ENCODE measurements at regions not wholly inside any gene's neighbourhood (a gene's known extent, or its start where the extent isn't known, plus 50 kb on each side); places are given as distances from the start of the nearest gene placed in this dataset.

- in situ Hi-C loops (cut with HindIII; ENCODE audit: low pct_unique_long_range_greater_than_20kb, low sequenced_read_pairs), result no loop called here
- no peak for TF ChIP-seq JUND (IDR thresholded peaks at IDR 0.05; ENCODE audit: low read depth)
- no peak for DNase-seq (ENCODE audit: low read depth in 1 of 2, low spot score in 1 of 2)
Measured at GRCh38 chr18:78150590-78150989, 829.0 kb upstream of the SALL3 start.

DNA sequence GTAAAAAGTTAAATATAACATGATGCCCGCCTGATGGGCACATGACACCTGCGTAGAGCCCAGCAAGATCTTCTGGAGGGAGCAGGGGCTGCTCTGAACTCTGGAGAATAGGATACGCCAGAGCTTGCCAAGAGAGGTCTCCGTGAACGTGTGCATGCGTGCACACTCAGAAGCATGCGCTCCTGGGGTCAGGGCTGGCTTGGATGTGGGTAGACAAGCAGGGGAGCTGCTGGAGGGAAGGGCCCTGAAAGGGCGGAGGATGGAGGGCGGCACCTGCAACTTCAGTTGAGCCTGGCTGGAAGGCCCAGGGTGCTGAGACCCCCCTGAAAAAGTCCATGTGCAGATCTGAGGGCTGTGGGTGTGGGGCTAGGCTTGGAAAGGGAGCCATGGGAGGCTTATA lies 828.4 kb upstream of the SALL3 start:
- in situ Hi-C loops (cut with HindIII; ENCODE audit: low pct_unique_long_range_greater_than_20kb, low sequenced_read_pairs), result no loop called here
- no peak for TF ChIP-seq JUND (IDR thresholded peaks at IDR 0.05; ENCODE audit: low read depth)
- no peak for DNase-seq (ENCODE audit: low read depth in 1 of 2, low spot score in 1 of 2)

- in situ Hi-C loops (cut with HindIII; ENCODE audit: low pct_unique_long_range_greater_than_20kb, low sequenced_read_pairs), result no loop called here
- no peak for DNase-seq (ENCODE audit: low read depth in 1 of 2, low spot score in 1 of 2)
- TF ChIP-seq JUND (IDR thresholded peaks at IDR 0.05; ENCODE audit: low read depth), result no peak
Measured at GRCh38 chr18:78151948-78152725, 827.5 kb upstream of the SALL3 start.

DNA sequence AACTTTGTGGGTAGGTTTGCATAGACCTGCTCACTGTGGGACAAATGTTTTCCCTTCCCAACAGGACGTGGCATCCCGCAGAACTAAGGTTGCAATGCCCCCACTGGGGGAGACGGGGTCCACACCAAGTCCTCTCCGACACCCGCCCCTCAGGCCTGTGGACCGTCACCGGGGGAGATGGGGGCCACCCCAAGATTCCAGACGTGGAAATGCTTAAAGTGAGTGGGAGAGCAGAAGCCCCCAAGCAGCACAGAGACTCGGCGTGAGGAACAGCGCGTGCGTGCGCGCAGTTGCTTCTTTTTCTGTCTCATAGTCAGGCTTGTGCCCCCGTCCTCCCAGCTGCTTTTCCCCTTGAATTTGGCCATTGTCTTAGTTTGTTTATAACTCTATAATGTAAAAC lies 826.3 kb upstream of the SALL3 start:
- in situ Hi-C loops (cut with HindIII; ENCODE audit: low pct_unique_long_range_greater_than_20kb, low sequenced_read_pairs), result no loop called here
- no peak for TF ChIP-seq JUND (IDR thresholded peaks at IDR 0.05; ENCODE audit: low read depth)
- no peak for DNase-seq (ENCODE audit: low read depth in 1 of 2, low spot score in 1 of 2)

- in situ Hi-C loops (cut with HindIII; ENCODE audit: low pct_unique_long_range_greater_than_20kb, low sequenced_read_pairs), result no loop called here
- TF ChIP-seq JUND (IDR thresholded peaks at IDR 0.05; ENCODE audit: low read depth), result no peak
- no peak for DNase-seq (ENCODE audit: low read depth in 1 of 2, low spot score in 1 of 2)
Measured at GRCh38 chr18:78154444-78154843, 825.2 kb upstream of the SALL3 start.

DNA sequence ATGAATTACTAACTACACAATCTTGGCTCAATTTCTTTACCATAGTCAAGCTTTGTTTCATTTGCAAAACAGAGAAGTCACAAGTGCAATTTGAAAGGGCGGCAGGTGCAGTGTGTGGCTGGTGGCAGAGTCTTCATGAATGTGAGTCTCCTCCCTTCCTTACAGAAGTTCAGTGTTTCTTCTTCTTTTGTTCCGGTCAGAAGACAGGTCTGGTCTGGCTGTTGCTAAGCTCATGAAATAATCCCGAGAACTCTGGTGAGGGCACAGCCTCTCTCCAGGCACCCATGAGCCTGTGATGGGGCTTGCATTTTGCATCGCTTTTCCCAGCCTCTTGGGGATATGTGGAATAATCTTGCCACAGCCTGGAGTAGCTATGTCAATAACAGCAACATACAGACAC lies 824.8 kb upstream of the SALL3 start:
- no peak for DNase-seq (ENCODE audit: low read depth in 1 of 2, low spot score in 1 of 2)
- in situ Hi-C loops (cut with HindIII; ENCODE audit: low pct_unique_long_range_greater_than_20kb, low sequenced_read_pairs), result no loop called here
- no peak for TF ChIP-seq JUND (IDR thresholded peaks at IDR 0.05; ENCODE audit: low read depth)

GRCh38 chr18:78156466-78156865 lies 823.2 kb upstream of the SALL3 start:
- no peak for DNase-seq (ENCODE audit: low read depth in 1 of 2, low spot score in 1 of 2)
- TF ChIP-seq JUND (IDR thresholded peaks at IDR 0.05; ENCODE audit: low read depth), result no peak
- in situ Hi-C loops (cut with HindIII; ENCODE audit: low pct_unique_long_range_greater_than_20kb, low sequenced_read_pairs), result no loop called here

- in situ Hi-C loops (cut with HindIII; ENCODE audit: low pct_unique_long_range_greater_than_20kb, low sequenced_read_pairs), result no loop called here
- no peak for TF ChIP-seq JUND (IDR thresholded peaks at IDR 0.05; ENCODE audit: low read depth)
Measured at GRCh38 chr18:78158943-78159342, 820.7 kb upstream of the SALL3 start.

GRCh38 chr18:78159397-78159796 lies 820.2 kb upstream of the SALL3 start:
- DNase-seq (ENCODE audit: low read depth in 1 of 2, low spot score in 1 of 2), result no peak
- in situ Hi-C loops (cut with HindIII; ENCODE audit: low pct_unique_long_range_greater_than_20kb, low sequenced_read_pairs), result no loop called here
- no peak for TF ChIP-seq JUND (IDR thresholded peaks at IDR 0.05; ENCODE audit: low read depth)

More at GRCh38 chr18:78158943-78159342, 820.7 kb upstream of the SALL3 start:
- no peak for DNase-seq (ENCODE audit: low read depth in 1 of 2, low spot score in 1 of 2)

DNA sequence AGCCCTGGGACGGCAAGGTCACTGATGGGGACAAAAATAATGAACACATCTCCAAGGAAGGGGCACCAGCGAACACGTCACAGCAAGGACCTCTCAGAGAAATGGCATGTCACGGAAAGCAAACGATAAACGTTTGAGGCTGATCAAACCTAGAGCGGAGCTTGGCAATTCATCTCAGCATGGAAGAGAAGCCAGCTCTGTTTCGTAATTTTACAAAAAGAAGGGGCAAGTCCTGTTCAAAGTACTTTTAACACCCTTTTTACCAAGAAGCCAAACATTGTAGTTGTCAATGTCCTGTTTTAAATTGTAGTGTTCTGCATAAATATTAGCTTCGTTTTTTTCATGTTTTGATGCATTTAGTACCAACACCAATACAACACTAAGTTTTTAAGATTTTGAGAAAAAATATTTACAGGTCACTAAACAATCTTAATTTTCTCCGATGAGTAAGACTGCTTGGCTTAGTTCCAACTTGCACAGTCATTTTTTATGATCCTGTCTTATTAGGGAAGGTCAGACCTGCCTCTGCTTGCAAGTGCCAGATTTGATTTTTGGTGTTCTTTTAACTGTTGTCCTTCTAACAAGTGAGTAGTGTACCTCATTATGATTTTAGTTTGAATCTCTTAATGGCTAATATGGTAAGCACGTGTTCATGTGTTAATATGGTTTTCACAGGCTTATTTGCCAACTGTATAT lies 818.5 kb upstream of the SALL3 start:
- in situ Hi-C loops (cut with HindIII; ENCODE audit: low pct_unique_long_range_greater_than_20kb, low sequenced_read_pairs), result no loop called here
- no peak for TF ChIP-seq JUND (IDR thresholded peaks at IDR 0.05; ENCODE audit: low read depth)
- DNase-seq (ENCODE audit: low read depth in 1 of 2, low spot score in 1 of 2), result no peak

- in situ Hi-C loops (cut with HindIII; ENCODE audit: low pct_unique_long_range_greater_than_20kb, low sequenced_read_pairs), result no loop called here
- TF ChIP-seq JUND (IDR thresholded peaks at IDR 0.05; ENCODE audit: low read depth), result no peak
Measured at GRCh38 chr18:78165525-78165924, 814.1 kb upstream of the SALL3 start.

GRCh38 chr18:78168526-78168925 lies 811.1 kb upstream of the SALL3 start:
- in situ Hi-C loops (cut with HindIII; ENCODE audit: low pct_unique_long_range_greater_than_20kb, low sequenced_read_pairs), result no loop called here
- no peak for TF ChIP-seq JUND (IDR thresholded peaks at IDR 0.05; ENCODE audit: low read depth)
- no peak for DNase-seq (ENCODE audit: low read depth in 1 of 2, low spot score in 1 of 2)

More at GRCh38 chr18:78165525-78165924, 814.1 kb upstream of the SALL3 start:
- DNase-seq (ENCODE audit: low read depth in 1 of 2, low spot score in 1 of 2), result no peak

GRCh38 chr18:78169174-78169864 lies 810.3 kb upstream of the SALL3 start:
- no peak for DNase-seq (ENCODE audit: low read depth in 1 of 2, low spot score in 1 of 2)
- TF ChIP-seq JUND (IDR thresholded peaks at IDR 0.05; ENCODE audit: low read depth), result no peak
- in situ Hi-C loops (cut with HindIII; ENCODE audit: low pct_unique_long_range_greater_than_20kb, low sequenced_read_pairs), result no loop called here

All from T47D (cell line).